Testis (tissue), 2 donors: ENCODE measurements at regions not wholly inside any gene's neighbourhood (a gene's known extent, or its start where the extent isn't known, plus 50 kb on each side); places are given as distances from the start of the nearest gene placed in this dataset.
A peak's percentile ranks its signal among the peaks of the same experiment; 100 is the strongest.

Experiments
- DNase-seq: peaks from one replicate; pipeline ENCODE4 v3.0.0-alpha.2; 2019
- H3K27ac ChIP-seq, 2 donors: fragments of 200-600 bp; sonication (generic); one replicate each; pipeline ENCODE4 v1.5.1; 2019
- H3K27me3 ChIP-seq: fragments of 200-600 bp; sonication (generic); one replicate; pipeline ENCODE4 v1.5.1; 2019
- H3K36me3 ChIP-seq: fragments of 200-600 bp; sonication (generic); one replicate; pipeline ENCODE4 v1.5.1; 2017; ENCODE audit warnings: low read depth; ENCODE audit errors: missing control alignments
- H3K4me1 ChIP-seq: fragments of 200-600 bp; sonication (generic); one replicate; pipeline ENCODE4 v1.5.1; 2019
- H3K4me3 ChIP-seq, 2 donors: fragments of 200-600 bp; sonication (generic); one replicate each; pipeline ENCODE4 v1.5.1; 2017 to 2019
- H3K9me3 ChIP-seq: fragments of 200-600 bp; sonication (generic); one replicate; pipeline ENCODE4 v1.5.1; 2017
- POLR2A ChIP-seq: fragments of 450-650 bp; IDR thresholded peaks from one replicate; pipeline ENCODE4 v1.6.1; 2017; ENCODE audit warnings: antibody characterized with exemption, mild to moderate bottlenecking, moderate library complexity
- WGBS, 2 donors: methylation state at CpG; one replicate each; pipeline ENCODE4 v1.1.5; 2018; 5-methylcytosine and 5-hydroxymethylcytosine counted together
- intact Hi-C: fragments of 100-400 bp; cut with DNase I; formaldehyde crosslinking; loops from one replicate; pipeline ENCODE4 v1.15.1; 2023; ENCODE audit warnings: low total_unique reads
- TF ChIP-seq, protein P1 (sequence below), 3 experiments: fragments of 450-650 bp in 2 of 3; fragments of 200-600 bp in 1 of 3; sonication (generic) in 1 of 3; IDR thresholded peaks; one replicate each; pipeline ENCODE4 v1.5.1; 2016 to 2019; ENCODE audit warnings: antibody characterized with exemption in 3 of 3, mild to moderate bottlenecking in 2 of 3, moderate library complexity in 1 of 3

DNA sequence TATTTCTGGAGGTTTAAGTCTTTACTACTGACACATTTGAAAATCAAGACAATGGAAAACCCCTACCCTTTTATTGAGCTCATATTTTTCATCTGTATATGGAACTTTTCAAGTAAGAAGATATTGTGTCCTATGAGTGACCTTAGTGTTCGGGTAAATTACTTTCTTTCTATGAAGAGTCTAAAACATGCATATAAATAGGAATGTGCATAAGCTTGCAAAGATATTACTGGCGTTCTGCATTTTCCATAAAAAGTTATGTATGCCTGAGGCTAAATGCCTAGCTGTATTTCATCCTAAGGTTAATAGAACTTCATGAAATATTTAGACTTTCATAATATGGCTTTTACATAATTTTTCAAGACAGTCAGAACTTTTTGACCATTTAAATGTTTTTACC is 495.8 kb upstream of the ADAMTS5 start:
- intact Hi-C loops, result no loop called here
- WGBS, 2 donors, result 76 to 89% methylated on average over 2 of the region's 2 CpGs
- TF ChIP-seq, protein P1, sequence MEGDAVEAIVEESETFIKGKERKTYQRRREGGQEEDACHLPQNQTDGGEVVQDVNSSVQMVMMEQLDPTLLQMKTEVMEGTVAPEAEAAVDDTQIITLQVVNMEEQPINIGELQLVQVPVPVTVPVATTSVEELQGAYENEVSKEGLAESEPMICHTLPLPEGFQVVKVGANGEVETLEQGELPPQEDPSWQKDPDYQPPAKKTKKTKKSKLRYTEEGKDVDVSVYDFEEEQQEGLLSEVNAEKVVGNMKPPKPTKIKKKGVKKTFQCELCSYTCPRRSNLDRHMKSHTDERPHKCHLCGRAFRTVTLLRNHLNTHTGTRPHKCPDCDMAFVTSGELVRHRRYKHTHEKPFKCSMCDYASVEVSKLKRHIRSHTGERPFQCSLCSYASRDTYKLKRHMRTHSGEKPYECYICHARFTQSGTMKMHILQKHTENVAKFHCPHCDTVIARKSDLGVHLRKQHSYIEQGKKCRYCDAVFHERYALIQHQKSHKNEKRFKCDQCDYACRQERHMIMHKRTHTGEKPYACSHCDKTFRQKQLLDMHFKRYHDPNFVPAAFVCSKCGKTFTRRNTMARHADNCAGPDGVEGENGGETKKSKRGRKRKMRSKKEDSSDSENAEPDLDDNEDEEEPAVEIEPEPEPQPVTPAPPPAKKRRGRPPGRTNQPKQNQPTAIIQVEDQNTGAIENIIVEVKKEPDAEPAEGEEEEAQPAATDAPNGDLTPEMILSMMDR (IDR thresholded peaks at IDR 0.05), result no peak
- TF ChIP-seq POLR2A, result no peak

DNA sequence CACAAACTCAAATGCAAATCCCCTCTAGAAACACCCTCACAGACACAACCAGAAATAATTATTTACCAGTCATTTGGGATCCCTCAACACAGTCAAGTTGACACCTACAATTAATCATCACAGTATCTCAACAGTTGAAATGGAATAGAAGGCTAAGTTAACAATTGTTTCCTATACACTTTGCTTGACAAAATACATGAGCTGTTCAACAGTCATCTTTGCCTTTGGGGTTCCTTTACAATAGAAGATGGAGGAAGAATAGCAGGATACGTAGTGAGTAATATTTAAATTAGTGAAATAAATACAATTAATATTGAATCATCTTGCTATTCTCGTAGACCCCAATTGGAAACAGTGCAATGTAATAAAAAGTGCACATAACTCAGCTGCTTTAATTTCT is 487.3 kb upstream of the ADAMTS5 start:
- no peaks in the 10 kb centered on the region for H3K36me3 ChIP-seq
- intact Hi-C loops, result no loop called here
- H3K9me3 ChIP-seq, result no peaks in the 10 kb centered on the region
- no peak overlapping the region for H3K27ac ChIP-seq
- no peak for DNase-seq
- WGBS, 2 donors, result 94 to 95% methylated on average over 2 of the region's 2 CpGs
- H3K27me3 ChIP-seq, result no peaks in the 10 kb centered on the region
- peaks cover 6% of the 10 kb centered on the region for H3K4me1 ChIP-seq
- TF ChIP-seq POLR2A, result no peak
- TF ChIP-seq, protein P1 (IDR thresholded peaks at IDR 0.05), result no peak
- no peak overlapping the region for H3K4me3 ChIP-seq

More for the DNA sequence above, 495.8 kb upstream of the ADAMTS5 start:
- Histone ChIP-seq H3K36me3 (no peaks in the 10 kb centered on the region), H3K27me3 (no peaks in the 10 kb centered on the region), H3K4me3 (no peak overlapping the region), H3K4me1 (no peaks in the 10 kb centered on the region), H3K27ac (no peak overlapping the region), H3K9me3 (no peaks in the 10 kb centered on the region)
- no peak for DNase-seq

- no peak for DNase-seq
- intact Hi-C loops, result no loop called here
- 52 to 76% methylated on average over 3 of the region's 3 CpGs for WGBS, 2 donors
- TF ChIP-seq, protein P1 (IDR thresholded peaks at IDR 0.05), result no peak
- no peak for TF ChIP-seq POLR2A
- Histone ChIP-seq H3K4me3 (no peak overlapping the region), H3K36me3 (no peaks in the 10 kb centered on the region), H3K4me1 (peaks cover 6% of the 10 kb centered on the region), H3K27ac (peak overlapping the region in 1 of 2 donors; percentile 22), H3K9me3 (no peaks in the 10 kb centered on the region), H3K27me3 (no peaks in the 10 kb centered on the region)
Measured at GRCh38 chr21:27451116-27451515, 484.2 kb upstream of the ADAMTS5 start.

DNA sequence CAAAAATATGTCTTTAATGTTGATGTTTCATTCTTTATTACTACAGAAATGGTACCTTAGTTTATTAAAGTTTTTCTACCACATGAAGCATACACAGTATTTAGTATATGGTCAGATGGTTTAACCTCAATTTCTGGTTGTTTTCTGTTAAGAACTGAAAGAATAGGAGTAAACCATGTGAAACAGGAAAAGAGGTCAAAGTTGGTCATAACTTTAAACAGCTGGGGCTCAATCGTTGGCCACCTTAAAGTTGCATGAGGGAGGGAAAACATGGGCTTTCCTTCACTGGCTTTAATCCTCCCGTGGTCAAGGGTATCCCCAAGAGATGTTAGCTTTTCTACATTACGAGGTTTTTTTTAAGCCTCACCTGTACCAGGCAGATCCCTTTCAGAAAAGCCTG is 483.3 kb upstream of the ADAMTS5 start:
- no peak overlapping the region for H3K4me3 ChIP-seq
- no peaks in the 10 kb centered on the region for H3K9me3 ChIP-seq
- intact Hi-C loops, result no loop called here
- 50 to 69% methylated on average over 3 of the region's 3 CpGs for WGBS, 2 donors
- no peak for DNase-seq
- TF ChIP-seq, protein P1 (IDR thresholded peaks at IDR 0.05), result no peak
- no peak for TF ChIP-seq POLR2A
- H3K36me3 ChIP-seq, result no peaks in the 10 kb centered on the region
- H3K27me3 ChIP-seq, result no peaks in the 10 kb centered on the region
- H3K27ac ChIP-seq, result no peak overlapping the region
- H3K4me1 ChIP-seq, result peaks cover 6% of the 10 kb centered on the region

DNA sequence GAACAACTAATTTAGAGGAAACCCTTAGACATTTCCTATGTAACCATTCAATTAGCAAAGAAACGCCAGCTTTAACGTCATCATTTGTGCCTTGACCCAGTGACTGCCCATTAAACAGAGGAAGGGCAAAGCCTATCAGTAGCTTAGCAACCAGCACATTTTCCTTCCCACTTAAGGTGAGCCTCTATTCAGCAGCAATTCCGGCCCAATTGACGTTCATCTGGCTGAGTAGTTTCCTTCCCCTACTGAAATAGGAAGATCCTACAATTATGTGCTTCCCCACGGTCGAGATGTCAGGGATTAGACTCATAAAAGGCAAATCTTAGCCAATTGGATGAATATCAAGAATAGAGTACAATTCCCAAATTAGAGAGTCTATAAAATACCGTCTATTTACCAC is 482.1 kb upstream of the ADAMTS5 start:
- TF ChIP-seq, protein P1 (IDR thresholded peaks at IDR 0.05), result no peak
- TF ChIP-seq POLR2A, result no peak
- DNase-seq, result no peak
- no peak overlapping the region for H3K27ac ChIP-seq
- intact Hi-C loops, result no loop called here
- H3K4me1 ChIP-seq, result peaks cover 9% of the 10 kb centered on the region
- no peaks in the 10 kb centered on the region for H3K9me3 ChIP-seq
- H3K4me3 ChIP-seq, result no peak overlapping the region
- no peaks in the 10 kb centered on the region for H3K27me3 ChIP-seq
- H3K36me3 ChIP-seq, result no peaks in the 10 kb centered on the region
- WGBS, 2 donors, result 57 to 60% methylated on average over 7 of the region's 7 CpGs
